Activated T-helper 1 cell treated with Interleukin-2 at 50 U/mL for 16 hours (primary cell): ENCODE measurements at regions not wholly inside any gene's neighbourhood (a gene's known extent, or its start where the extent isn't known, plus 50 kb on each side); places are given as distances from the start of the nearest gene placed in this dataset.

ENCODE experiments used
- DNase-seq: peaks from one replicate; pipeline ENCODE4 v3.0.0-alpha.2; 2020; ENCODE audit warnings: low read depth

DNA sequence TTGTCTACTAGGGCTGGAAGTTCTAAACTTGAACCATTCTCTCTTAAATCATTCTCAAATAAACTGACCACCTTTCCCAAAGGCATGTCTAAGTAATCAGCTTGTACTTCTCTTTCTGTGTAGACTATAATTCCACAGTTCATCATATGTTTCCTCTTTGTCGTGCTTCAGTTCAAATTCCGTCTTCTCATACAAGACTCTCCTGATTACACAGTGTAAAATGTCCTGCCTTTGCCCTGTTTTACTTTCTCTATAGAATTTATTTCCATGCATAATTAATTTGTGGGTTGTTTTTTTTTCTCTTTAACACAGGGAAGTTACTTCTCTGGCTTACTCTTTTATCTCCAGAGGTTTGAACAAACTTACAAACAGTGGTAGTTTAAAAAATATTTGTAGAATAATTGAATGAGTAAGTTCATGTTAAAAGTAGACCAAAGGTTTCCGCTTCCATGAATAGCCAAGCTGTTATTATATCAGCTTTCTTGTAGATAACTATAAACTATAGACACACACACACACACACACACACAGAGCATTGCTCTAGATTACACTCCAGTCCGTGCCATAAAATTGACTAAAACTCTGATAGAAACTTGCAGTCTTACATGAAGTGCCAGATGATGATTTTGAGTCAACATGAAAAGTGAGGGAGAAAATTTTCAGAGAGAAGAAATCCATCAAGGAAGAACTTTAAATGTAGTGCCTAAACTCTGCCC, 119.0 kb downstream of the SUCNR1 start:
- DNase-seq = no peak

DNA sequence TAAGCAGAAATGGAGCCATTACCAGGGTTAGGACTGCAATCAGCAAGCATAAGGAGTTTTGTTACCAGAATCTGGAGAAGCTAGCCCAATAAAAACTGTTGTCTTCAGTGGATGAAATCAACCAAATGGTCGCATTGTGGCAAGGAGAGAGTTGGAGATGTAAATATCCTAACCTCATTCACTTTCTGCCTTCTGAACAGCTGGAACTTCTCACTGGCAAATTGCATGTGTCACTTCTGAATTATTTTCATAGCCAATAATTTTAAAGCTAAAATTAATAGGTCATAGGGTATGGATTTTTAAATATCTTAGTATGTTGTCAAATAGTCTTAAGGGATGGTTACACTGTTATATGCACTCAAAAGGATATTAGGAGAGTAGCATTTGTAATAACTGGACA, 121.6 kb downstream of the SUCNR1 start:
- DNase-seq = no peak

DNA sequence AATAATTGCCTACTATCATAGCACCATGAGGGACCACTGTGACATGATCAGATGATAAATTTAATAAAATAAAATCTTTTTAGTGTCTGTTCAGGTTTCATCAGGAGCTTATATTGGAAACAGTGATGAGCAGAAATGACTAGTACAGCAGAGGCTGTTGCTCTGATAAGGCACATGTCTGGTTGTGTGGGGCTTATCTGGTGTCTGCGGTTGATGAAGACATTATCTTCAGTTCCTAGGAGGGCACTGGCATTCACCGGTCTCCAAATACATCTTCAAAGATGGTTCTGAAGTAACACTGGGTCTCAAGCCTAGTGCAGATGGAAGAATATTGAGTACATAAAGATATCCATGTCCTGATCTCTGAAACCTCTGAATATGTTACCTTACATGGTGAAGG, 125.3 kb downstream of the SUCNR1 start:
- DNase-seq = no peak

DNA sequence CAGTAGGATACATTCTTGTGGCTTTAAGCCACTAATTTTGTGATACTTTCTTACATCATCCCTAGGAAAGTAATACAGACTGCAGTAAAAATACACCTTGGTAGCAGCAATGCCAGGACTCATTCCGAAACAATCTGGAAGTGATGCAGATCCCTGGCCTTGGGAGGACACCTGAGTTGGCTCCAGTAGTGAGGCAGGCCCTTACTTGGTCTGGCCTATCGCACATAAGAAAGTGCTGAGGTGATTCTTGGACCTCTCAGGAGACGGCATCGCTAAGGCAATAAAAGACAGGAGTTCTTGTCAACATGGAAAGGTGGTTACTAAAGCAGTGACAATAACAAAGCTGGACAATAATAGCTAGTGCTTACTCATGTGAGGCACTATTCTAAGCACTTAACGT, 126.5 kb downstream of the SUCNR1 start:
- no peak for DNase-seq

DNA sequence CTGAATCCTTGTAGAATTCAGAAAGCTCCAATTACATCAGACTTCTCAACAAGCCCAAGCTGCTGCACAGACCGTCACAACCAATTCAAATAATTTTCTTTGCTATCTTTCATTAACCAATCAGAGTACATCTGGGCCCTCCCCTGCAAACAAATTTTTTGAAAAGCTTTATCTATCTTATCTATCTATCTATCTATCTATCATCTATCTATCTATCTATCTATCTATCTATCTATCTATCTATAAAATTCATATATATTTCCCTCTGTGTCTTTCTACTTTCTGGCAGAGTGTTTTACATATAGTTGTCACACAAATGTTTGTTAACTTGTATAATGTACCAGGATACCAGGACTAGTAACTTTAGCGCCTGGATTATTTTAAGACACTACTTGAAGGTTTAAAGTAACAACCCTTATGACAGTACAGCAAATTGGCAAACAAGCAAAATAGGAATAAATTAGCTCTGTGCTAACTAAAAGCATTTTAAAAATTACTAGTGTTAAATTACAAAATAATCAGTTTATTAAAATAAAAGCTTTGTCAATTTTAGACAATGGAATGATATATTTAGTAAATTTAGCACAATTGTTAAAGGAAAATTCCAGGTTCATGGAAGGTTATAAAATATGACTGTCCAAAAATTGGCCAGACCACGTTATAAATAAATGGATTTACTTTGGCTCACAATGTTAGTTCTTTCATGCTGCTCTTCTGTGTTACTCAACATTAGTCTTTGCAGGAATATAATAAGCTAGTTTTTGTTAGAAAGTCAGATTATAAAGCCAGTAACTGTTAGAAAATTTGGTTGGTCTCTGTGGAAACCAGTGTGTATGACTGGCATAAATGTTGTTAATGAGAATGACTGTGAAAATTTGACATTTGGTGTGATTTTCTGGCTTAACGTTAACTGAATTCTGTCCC, 138.6 kb downstream of the SUCNR1 start:
- DNase-seq = no peak

DNA sequence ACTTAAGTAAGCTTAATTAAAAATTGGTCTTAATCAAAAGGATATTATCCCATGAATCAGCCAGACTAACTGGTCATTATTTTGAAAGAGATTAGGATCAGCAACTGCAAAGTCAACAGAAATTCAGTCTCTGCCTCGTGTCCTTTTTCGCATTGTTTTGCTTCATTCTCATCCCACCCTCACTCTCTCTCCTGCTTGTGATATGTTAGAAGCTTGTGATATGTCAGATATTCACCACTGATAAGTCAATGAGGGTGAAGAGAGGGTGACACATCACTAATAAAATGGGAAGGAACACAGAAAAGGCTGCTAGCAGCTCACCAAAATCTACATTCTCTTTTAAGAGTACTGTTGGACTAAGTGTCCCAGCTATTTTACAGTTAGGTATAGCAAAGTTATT, 146.1 kb downstream of the SUCNR1 start:
- DNase-seq = no peak

DNA sequence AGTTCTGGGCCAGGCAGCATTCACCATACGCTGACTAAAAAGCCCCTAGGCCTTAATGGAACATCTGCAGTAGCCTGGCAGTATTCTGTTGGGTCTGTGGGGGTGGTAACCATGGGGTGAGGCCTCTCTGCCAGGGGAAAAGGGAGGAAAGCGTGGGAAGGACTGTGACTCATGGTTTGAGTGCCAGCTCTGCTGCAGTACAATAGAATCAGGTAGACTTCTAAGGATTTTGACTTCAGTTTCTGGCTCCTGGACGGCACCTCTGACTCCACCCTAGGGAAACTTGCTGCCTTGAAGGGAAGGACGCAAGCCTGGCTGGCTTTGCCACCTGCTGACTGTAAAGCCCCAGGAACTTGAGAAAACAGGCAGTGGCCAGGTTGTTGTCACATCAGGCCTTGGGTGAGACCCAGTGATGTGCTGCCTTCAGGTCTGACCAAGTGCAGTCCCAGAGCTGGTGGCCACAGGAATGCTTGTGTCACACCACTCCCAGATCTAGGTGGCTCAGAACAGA, 148.6 kb downstream of the SUCNR1 start:
- no peak for DNase-seq

DNA sequence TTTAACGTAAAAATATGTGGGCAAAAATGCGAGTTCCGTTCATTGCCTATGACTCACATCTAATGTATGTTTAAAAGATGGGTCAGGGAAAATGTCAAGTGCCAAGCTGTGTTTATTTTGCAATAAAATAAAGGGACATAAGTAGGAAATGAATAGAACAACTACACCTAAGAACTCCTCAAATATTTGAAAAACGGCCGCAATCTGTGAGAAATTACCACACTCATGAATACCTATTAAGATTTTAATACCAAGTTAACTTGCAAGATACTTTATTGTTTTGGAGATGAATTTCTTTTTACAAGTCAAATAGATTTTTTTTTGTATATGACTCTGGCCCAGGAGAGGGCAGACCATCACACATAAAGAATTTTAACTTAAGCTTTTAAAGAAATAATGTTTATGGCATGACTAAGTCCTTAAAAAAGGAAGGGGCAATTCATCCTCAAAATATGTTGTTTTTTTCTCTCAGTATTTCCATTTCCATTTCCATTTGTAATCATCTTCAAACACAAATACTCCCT, 152.7 kb downstream of the SUCNR1 start:
- DNase-seq = no peak

DNA sequence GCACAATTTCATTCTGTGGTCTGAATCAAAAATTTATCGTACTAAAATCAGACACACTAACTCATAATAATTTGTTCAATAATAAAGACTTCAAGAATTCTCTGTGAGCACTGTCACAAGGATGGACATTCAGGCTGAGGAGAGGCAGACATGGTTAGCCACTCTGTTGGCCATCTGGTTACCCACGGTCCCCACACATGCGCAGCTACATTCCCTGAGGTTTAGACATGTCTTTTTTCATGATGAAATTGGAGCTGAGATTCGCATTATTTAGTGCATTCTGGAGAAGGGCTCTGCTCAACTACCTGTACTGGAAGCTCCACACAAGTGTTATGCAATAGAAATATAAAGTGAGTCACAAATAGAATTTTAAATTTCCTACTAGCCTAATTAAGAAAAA, 156.9 kb downstream of the SUCNR1 start:
- DNase-seq = no peak

DNA sequence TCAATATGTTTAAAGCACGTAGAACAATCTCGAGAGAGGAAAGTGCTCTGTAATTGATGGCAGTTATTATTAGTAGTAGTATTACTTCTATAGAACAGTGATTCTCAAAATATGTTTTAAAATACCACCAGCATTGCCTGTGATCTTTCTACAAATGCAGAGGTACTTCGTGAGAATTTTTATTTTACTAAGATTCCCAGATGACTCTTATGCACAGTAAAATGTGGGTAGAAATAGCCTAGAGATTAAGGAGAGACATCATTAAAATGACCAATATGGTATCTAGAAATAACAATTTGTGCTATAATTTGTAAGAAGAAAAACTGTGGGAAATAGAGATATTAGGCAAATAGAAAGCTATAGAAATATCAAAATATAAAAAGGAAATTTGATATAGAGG, 157.9 kb downstream of the SUCNR1 start:
- DNase-seq = no peak

DNA sequence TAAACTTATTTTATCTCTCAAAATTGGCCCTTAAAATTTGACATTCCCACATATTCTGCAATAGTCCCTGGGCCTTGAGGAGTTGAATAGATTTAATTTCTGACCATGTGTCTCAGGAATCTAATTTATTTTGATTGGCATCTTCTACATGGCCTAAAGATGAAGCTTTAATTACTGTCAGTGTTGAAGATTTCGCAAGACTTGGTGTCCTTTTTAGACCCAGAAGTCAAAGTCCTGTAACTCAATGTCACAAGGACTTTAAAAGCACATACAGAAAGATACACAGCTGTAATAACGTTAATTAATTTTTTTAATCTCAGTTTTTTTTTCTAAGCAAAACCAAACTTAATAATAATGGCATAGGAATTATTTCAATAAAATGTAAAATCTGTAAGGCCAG, 163.9 kb downstream of the SUCNR1 start:
- DNase-seq = no peak

DNA sequence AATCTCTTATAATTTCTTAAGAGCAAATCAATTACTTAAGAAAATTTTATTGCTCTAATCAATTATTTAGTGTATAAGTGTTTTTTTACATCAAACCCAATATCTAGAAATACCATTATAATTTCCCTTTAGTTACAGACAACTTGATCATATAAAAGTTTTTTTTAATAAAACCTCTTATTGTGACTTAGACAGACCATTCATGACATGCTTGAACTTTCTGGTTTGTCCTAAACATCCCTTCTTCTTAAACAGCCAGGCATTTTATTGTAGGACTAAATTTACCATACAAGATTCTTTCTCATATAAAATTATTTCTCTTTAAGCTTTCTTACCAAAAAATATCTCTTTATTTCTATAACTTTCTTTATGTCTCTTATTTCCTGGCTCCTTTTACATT, 164.5 kb downstream of the SUCNR1 start:
- DNase-seq = no peak

DNA sequence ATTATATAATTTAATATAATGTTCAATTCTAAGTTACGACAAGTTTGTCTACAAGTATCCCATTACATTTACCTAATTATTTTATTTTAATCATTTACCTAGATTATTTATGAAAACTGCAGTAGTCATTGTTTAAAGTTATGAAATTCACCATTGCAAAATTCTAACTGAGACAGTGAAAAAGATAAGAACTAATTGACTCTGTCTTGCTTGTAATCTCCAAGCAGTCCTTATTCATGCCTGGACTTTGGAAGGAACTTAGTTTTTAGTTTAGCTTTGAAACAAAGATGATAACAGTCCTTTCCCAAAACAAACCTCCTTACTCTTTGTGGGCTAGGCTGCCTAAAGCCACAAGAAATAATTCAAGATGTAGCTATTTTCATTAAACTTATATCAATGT, 165.0 kb downstream of the SUCNR1 start:
- no peak for DNase-seq

DNA sequence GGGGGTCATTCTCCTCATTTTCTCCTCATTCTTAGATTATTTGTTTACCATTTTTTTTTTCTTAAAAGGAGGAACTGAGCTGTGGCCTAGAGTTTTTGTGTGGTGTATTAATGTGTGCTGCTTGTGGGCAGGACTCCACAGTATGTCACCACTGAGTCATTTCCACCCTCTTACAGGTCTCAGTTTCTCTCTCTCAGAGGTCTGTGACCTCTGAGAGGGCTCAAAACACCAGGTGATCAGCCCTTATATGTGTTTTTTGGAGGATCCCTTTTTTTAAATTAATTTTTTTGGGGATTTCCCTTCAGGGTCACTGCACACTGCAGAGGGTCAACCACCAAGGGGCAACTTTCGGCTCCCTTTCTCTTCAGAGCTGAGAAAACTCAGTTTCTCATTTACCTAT, 166.4 kb downstream of the SUCNR1 start:
- no peak for DNase-seq

DNA sequence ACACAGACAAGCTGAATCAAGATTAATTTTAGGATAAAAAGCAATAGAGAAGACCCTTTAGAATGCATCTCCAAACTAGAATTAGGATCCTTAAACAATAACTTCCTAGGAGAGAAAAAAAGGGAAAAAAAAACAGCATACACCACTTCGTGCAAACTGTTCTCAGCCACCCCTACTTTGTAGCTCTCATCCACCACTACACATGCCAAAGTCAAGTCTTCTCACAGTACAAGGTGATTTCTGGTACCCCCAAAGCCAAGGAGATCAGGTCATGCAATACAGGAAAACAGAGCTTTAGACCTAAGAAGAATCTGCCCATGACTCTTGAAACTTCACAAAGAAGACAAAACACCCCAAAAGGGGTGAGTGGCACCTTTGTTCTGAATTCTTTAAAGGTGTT, 166.9 kb downstream of the SUCNR1 start:
- DNase-seq = no peak

DNA sequence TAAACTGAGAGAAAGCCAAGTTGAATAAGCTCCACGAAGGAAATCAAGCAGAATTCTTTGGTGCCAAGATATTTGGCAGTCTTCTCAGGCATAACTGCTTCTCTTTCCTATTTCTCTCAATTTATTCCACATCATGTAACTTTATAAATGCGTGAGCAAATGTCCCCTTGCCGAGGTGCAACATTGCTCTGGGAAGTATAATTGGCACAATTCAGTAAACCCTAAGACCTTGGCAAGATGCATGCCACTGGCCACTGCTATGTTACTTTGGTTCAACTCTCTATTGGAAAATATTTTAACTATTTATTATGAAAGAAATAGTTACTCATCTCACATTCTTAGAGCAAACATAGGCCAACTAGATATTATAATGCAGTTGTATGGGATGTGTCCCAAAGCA, 170.2 kb downstream of the SUCNR1 start:
- no peak for DNase-seq

DNA sequence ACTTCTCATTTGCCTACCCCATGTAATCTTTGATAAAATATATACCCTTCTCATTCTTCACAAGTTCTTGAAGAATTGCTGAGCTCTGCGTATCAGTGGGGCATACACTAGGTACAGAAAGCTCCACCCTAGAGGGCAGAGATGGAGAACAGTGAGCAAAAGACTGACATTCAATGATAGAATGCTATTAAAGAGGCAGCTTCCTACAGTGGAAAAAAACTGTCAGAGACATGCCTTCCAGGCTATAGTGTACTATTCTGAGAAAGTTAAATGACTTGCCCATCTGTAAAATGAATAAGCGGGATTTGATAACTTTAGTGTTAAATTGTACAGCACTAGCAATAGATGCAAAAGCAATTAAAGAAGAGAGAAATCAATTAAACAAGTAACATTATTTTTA, 172.8 kb downstream of the SUCNR1 start:
- DNase-seq = no peak

DNA sequence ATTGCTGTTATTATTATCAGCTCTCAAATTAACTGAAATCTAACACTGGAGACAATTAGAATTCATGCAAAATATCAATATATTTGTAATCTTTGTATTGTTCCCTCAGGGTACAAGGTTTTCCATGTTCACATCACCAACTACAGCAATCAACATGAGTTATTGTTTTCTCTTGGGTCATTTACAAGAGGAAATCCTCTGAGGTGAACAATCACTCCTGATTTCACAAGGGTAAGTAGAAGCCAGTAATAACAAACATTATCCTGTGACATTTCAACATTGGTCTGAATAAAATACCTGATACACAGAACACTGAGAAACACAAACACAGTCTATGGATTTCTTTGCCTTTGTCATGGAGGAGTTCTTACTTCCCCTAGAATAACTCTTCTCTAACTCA, 174.0 kb downstream of the SUCNR1 start:
- no peak for DNase-seq

DNA sequence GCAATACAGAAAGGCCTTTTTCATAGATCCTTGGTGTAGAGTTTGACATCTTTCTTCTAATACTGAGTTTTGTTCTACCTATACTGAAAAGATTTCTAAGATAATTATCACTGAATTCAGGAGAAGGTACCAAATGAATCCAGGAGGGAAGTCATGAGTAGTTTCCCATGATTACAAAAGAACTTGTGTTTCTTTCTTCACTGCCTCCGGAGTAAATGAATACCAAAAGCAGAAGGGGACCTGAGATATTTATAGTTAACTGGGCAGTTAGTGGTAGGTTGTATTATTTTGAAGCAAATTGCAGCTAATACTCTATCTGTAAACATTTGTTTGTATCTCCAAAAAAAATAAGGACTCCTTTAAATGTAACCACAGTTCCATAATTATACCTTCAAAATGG, 175.4 kb downstream of the SUCNR1 start:
- no peak for DNase-seq

DNA sequence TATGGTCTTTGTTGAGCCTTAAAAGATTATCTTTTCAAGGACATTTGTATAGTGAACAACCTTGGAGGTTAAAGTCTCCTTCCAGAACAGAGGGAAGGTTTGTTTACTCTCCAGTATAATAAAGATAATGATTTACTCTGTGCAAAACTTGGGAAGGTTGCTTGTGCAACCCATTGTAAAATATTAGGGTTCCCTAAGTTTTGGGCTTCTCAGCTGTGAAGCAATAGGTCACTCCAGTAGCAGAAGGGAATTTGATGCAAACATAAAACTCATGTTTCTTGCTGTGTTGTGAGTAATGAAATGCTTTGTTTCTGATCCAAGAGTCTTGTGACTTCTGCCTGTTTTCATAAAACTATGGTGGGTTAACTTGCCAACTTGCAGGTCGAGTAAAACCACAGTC, 177.5 kb downstream of the SUCNR1 start:
- DNase-seq = no peak

DNA sequence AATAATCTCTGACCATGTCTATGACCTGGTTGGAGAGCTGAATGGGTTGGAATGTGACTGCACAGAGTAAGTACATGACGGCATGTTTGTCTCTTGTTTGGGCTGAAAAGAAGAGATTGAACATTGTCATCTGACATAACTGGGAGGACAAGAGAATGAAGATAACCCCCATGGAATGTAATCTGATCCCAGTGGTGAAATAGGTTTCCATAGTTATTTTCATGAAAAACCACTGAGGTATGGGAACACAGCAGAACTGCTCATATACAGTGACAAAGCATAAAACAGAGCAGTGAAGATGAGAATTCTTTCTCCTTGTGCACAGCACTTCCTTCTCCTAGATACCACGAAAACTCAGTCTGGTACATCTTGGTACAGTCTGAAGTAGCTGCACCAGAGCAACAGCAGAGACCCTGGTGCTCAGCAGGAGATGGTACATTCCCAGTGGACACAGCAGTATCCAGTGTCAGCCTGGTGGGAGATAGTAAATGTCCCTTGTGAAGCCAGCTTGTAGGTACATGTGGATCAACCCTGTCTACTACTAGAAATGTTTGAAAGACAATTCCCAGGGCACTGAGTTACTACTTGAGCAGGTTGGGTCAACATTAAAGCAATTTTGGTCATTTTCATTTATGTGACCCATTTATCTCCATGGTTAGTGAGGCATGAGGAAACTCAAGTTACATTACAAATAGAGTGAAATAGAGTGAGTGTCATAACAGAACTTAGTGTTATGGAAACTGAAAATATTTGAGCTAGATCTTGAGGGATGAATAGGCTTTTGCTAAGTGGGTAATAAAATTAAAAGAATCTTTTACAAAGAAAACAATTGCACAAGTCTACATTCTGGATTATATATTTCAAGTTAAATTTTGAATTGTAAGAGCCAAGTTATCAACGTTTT, 178.3 kb downstream of the SUCNR1 start:
- DNase-seq = no peak

DNA sequence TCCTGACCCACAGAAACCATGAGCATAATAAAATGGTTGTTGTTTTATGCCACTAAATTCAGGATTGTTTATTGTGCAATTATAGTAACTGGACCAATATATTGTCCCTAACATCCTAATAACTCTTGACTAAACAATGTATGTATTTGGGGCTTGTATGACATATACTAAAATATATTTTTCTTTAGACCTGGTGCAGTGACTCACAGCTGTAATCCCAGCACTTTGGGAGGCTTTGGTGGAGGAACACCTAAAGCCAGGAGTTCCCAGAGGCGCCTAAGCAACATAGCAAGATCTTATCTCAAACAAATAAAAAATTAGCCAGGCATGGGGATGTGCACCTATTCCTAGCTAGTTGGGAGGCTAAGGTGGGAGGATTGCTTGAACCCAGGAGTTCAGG, 180.4 kb downstream of the SUCNR1 start:
- DNase-seq = no peak
